ENCODE measurements at regions not wholly inside any gene's neighbourhood (a gene's known extent, or its start where the extent isn't known, plus 50 kb on each side); places are given as distances from the start of the nearest gene placed in this dataset.

DNA sequence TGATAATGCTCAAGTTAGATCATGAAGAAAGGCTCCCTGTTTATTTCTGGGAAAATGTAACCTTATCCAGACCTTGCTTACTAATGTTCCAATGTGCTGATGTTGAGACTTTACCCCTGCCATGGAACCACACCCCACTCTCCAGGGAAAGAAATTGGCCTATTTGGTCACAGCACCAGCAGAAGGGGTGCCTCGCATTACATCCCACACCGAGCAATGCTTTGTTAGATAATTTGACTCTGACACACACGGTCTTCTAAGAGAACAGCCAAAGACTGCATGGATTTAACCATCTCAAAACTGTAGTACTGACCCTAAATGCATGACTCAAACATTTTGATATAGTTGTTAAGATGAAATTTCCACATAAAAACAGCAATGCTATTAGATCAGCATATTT is 152.1 kb upstream of the CCDC150 start:
- no peaks in the 10 kb centered on the region for H3K4me1 ChIP-seq (ENCODE audit: insufficient read depth)
- H3K36me3 ChIP-seq (ENCODE audit: insufficient read depth), result no peaks in the 10 kb centered on the region
- 62% methylated on average over 3 of the region's 3 CpGs for WGBS
- no peak overlapping the region for H3K27ac ChIP-seq (ENCODE audit: low read depth)
- no peak for DNase-seq (ENCODE audit: extremely low spot score)
- H3K4me3 ChIP-seq (ENCODE audit: low read depth, low read length), result no peak overlapping the region

DNA sequence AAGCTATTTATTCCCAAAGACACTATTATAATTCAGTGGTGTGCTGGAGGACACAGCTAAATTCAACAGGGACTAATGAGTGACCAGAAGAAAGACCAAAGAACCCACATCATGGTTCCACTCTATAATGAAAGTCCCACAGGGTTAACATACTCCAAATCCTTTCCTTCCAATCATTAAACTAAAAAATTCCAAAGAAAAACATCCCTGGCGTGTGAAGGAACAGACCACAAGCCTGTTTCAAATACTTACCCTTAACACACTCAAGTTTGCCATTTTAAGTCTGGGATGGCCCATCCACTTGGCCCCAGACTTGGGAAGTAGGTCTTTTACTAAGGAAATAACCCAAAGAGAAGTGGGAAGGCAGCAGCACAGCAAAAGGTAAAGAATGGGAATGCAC is 150.1 kb upstream of the CCDC150 start:
- H3K27ac ChIP-seq (ENCODE audit: low read depth), result no peak overlapping the region
- no peaks in the 10 kb centered on the region for H3K36me3 ChIP-seq (ENCODE audit: insufficient read depth)
- no peak overlapping the region for H3K4me3 ChIP-seq (ENCODE audit: low read depth, low read length)
- 72% methylated on average over 1 of the region's 1 CpG for WGBS
- no peaks in the 10 kb centered on the region for H3K4me1 ChIP-seq (ENCODE audit: insufficient read depth)
- DNase-seq (ENCODE audit: extremely low spot score), result no peak

DNA sequence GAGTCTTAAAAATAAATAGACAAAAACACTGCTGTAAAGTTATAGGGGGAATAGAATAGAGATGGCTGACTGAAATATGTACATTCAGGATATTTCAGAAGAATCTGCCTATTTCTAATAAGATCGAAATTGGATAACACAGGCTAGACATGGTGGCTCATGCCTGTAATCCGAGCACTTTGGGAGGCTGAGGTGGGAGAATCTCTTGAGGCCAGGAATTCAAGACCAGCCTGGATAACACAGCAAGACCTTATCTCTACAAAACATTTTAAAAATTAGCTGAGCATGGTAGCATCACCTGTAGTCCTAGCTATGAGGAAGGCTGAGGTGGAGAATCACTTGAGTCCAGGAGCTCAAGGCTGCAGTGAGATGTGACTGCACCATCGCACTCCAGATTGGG is 146.6 kb upstream of the CCDC150 start:
- Histone ChIP-seq H3K4me3 (ENCODE audit: low read depth, low read length) (no peak overlapping the region), H3K4me1 (ENCODE audit: insufficient read depth) (no peaks in the 10 kb centered on the region), H3K36me3 (ENCODE audit: insufficient read depth) (no peaks in the 10 kb centered on the region), H3K27ac (ENCODE audit: low read depth) (no peak overlapping the region)
- no peak for DNase-seq (ENCODE audit: extremely low spot score)
- 96% methylated on average over 3 of the region's 3 CpGs for WGBS

DNA sequence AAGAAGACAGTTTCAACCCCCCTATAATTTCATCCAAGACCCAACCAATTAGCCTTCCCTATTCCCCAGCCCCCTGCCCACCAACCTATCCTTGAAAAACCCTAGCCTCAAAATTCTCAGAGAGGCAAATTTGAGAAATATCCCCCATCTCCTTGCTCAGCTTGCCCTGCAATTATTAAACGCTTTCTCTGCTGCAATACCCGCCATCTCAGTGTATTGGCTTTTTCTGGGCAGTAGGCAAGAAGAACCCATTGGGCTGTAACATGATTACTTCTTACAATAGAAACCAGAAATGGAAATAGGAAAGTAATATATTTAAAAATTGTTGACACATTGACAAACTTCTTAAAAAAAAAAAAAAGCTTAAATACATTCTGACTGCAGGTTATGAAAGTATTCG is 140.6 kb upstream of the CCDC150 start:
- Histone ChIP-seq H3K4me1 (ENCODE audit: insufficient read depth) (no peaks in the 10 kb centered on the region), H3K36me3 (ENCODE audit: insufficient read depth) (no peaks in the 10 kb centered on the region), H3K4me3 (ENCODE audit: low read depth, low read length) (no peak overlapping the region), H3K27ac (ENCODE audit: low read depth) (no peak overlapping the region)
- WGBS, result 77% methylated on average over 3 of the region's 3 CpGs
- no peak for DNase-seq (ENCODE audit: extremely low spot score)

DNA sequence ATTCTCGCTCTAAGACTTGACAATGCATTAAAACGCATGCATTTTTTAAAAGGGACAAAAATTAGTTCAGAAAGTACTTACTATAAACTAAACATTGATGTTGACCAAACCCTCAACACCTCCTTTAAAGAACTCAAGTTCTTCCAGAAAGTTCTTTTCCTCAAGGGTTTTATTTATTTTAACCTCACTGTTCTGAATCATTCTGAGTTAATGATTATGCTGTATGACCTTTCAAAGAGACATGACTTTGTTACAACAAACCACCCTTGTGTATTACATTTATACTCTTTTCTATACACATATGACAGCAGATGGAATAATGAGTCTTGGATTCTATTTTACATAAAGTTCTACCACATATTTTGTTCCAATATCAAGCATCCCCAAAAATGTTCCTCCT is 139.8 kb upstream of the CCDC150 start:
- no peak overlapping the region for H3K4me3 ChIP-seq (ENCODE audit: low read depth, low read length)
- 65% methylated on average over 2 of the region's 2 CpGs for WGBS

DNA sequence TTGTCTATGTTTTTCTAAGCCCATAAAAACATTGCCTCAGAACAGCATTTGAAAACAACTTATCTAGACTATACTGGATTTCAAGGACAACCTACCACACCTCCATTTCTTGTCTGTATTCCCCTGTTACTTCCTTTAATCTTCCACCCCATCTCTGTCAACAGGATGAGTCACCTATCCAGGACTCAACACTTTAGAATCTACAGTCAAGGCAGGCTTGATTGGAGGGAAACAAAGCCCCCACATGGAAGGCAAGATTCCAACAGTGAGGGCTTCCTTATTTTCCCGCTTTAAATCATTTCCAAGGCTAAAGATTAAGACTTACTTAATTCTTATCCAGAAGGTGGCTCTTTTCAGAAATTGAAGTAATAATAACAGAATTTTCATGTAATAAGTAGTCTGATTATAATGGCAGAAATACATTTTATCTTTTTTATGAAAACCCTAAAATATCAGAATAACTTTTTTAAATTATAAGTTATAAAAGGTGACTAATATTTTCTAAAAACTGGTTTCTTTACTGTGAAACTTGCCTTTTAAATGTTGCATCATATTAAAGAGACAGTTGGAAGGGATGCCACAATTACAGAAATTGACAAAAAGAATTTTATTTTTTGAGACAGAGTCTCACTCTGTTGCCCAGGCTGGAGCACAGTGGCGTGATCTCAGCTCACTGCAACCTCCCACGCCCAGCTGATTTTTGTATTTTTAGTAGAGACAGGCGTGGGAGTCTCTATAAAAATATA is 138.7 kb upstream of the CCDC150 start:
- no peaks in the 10 kb centered on the region for H3K36me3 ChIP-seq (ENCODE audit: insufficient read depth)
- no peaks in the 10 kb centered on the region for H3K4me1 ChIP-seq (ENCODE audit: insufficient read depth)
- no peak overlapping the region for H3K4me3 ChIP-seq (ENCODE audit: low read depth, low read length)
- no peak overlapping the region for H3K27ac ChIP-seq (ENCODE audit: low read depth)
- 91% methylated on average over 4 of the region's 4 CpGs for whole genome bisulfite sequencing
- DNase-seq (ENCODE audit: extremely low spot score), result no peak

More for the DNA sequence above, 139.8 kb upstream of the CCDC150 start:
- H3K36me3 ChIP-seq (ENCODE audit: insufficient read depth), result no peaks in the 10 kb centered on the region
- no peak for DNase-seq (ENCODE audit: extremely low spot score)
- no peak overlapping the region for H3K27ac ChIP-seq (ENCODE audit: low read depth)
- H3K4me1 ChIP-seq (ENCODE audit: insufficient read depth), result no peaks in the 10 kb centered on the region

DNA sequence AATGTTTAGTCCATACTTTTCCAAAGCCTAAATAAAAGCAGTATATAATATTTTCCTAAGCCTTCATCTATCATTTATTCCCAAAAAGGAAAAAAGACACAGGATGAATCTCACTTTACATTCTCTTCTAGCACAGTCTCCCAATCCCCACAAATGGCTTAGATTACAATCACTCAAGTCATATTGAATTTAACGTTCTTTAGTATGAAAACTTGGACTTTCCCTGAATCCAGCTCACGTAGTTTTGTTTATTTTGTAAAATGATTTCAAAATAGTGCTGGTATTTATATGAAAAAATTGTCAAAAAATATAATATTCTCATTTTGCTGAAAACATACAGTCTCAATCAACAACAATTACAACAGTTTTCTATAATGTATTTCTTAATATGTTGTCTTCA is 137.7 kb upstream of the CCDC150 start:
- H3K36me3 ChIP-seq (ENCODE audit: insufficient read depth), result no peaks in the 10 kb centered on the region
- H3K4me3 ChIP-seq (ENCODE audit: low read depth, low read length), result no peak overlapping the region
- H3K27ac ChIP-seq (ENCODE audit: low read depth), result no peak overlapping the region
- DNase-seq (ENCODE audit: extremely low spot score), result no peak
- 61% methylated on average over 2 of the region's 2 CpGs for WGBS
- no peaks in the 10 kb centered on the region for H3K4me1 ChIP-seq (ENCODE audit: insufficient read depth)

DNA sequence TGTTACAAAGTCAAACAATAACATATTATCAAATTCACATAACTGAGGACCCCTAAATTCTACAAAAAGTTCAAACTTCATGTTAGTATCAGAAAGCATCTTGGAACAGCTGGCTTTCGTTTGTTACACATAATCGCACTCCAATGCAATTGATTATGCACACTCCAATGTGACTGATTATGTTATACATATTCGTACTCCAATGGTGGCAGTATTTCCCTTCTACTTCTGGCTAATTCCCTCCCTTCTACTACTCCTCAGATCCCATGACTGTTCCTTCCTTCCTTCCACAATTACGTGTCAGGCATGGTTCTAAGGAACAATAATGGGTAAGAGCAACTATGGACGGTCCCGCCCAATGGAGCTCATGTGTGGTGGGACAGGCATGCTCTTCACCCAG is 137.1 kb upstream of the CCDC150 start:
- H3K4me1 ChIP-seq (ENCODE audit: insufficient read depth), result no peaks in the 10 kb centered on the region
- no peak for DNase-seq (ENCODE audit: extremely low spot score)
- no peak overlapping the region for H3K27ac ChIP-seq (ENCODE audit: low read depth)
- H3K36me3 ChIP-seq (ENCODE audit: insufficient read depth), result no peaks in the 10 kb centered on the region
- WGBS, result 90% methylated on average over 6 of the region's 6 CpGs
- no peak overlapping the region for H3K4me3 ChIP-seq (ENCODE audit: low read depth, low read length)

DNA sequence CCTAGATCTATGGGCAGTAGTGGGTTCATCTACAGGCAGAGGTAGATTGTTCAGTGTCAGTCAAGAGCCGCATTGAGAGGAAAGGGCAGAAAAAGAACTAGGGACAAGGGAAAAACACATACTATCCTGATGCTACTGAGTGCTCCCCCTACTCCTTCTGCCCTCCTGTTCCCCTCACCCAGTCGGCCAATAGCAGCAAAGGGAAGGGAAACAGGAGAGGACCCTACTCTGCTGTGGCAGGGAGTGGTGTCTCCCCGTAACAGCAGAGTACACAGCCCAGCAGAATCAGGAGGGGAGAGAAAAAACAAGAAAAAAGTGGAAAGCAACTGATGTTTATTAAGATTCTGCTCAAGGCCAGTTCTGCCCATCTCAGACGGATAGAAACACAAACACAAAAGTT is 136.1 kb upstream of the CCDC150 start:
- H3K36me3 ChIP-seq (ENCODE audit: insufficient read depth), result no peaks in the 10 kb centered on the region
- WGBS, result 85% methylated on average over 4 of the region's 4 CpGs
- no peaks in the 10 kb centered on the region for H3K4me1 ChIP-seq (ENCODE audit: insufficient read depth)
- DNase-seq (ENCODE audit: extremely low spot score), result no peak
- H3K27ac ChIP-seq (ENCODE audit: low read depth), result no peak overlapping the region
- H3K4me3 ChIP-seq (ENCODE audit: low read depth, low read length), result no peak overlapping the region

DNA sequence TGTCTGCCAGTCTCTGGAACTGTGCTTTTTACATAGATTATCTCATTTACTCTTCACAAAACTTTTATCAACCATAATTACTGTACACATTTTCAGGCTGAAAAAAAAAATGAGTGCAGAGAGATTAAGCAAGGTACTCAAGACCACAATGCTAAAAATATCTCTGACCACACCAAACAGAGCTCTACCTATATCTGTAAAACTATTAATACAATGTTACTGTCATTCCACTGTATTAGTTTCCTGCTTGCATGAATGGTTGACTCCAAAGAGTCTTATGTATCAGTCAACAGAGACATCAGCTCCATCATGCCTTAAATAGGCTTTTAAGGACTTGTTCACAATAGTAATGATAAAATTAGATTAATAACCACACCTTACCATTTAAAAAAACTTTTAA is 134.7 kb upstream of the CCDC150 start:
- Histone ChIP-seq H3K4me3 (ENCODE audit: low read depth, low read length) (no peak overlapping the region), H3K27ac (ENCODE audit: low read depth) (no peak overlapping the region), H3K36me3 (ENCODE audit: insufficient read depth) (no peaks in the 10 kb centered on the region), H3K4me1 (ENCODE audit: insufficient read depth) (no peaks in the 10 kb centered on the region)
- DNase-seq (ENCODE audit: extremely low spot score), result no peak

DNA sequence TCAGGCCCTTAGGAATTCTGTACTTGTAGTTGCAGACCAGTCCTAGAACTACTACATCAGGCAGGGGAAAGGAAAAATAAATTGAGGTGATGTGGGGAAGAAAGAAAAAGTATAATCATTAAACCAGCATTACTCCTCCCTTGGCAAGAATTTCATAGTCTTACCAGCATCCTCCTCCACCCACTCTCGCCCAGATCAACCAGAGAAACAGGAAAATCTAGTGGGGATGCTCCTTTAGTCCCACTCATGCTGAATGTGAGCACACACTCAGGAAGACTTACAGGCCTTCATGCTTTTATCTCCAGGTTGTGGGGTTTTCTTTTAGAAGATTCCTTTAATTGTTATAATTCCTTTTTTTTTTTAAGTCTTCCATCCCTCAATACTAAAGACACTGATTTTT is 129.3 kb upstream of the CCDC150 start:
- 86% methylated on average over 1 of the region's 1 CpG for WGBS
- Histone ChIP-seq H3K4me3 (ENCODE audit: low read depth, low read length) (no peak overlapping the region), H3K4me1 (ENCODE audit: insufficient read depth) (no peaks in the 10 kb centered on the region), H3K27ac (ENCODE audit: low read depth) (no peak overlapping the region), H3K36me3 (ENCODE audit: insufficient read depth) (no peaks in the 10 kb centered on the region)
- no peak for DNase-seq (ENCODE audit: extremely low spot score)

DNA sequence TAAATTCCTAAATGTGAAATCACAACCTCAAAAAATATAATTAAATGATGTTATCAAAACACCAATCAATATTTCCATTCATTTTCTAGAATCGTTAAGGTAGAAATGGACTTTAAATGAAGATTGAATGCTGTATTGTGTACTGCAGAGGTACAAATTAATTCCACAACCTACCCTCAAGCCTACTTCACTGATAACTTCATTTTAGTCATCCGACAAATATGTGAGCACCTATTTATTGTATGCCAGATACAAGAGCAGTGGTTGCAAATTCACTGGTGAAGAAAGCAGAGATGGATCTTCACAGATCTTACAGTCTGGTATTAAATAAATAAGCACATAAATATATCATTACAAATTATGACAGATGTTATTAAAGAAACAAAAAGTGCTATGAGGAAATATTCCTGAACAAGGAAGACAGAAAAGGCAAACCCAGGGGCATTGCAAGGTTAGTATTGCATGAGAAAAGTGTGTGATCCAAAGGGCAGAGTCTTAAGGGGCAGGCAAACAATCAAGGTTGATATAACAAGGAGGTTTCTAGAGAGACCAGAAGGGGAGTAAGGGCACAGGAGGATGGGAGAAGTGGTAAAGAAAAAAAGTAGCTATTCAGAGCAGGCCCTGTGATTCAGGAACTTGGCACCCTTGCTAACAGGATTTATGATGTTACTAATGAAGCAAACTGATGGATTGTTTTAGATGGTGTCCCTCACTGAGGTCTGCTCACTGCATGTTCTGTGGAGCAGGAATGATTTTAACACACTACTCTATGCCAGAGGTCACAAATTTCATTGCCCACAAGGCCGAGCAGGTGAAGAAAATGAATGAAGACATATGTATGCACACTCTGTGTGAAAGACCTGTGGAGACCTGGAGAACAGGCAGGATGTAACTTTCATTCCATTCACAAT is 128.0 kb upstream of the CCDC150 start:
- 84% methylated on average over 3 of the region's 3 CpGs for whole genome bisulfite sequencing
- DNase-seq (ENCODE audit: extremely low spot score), result no peak

DNA sequence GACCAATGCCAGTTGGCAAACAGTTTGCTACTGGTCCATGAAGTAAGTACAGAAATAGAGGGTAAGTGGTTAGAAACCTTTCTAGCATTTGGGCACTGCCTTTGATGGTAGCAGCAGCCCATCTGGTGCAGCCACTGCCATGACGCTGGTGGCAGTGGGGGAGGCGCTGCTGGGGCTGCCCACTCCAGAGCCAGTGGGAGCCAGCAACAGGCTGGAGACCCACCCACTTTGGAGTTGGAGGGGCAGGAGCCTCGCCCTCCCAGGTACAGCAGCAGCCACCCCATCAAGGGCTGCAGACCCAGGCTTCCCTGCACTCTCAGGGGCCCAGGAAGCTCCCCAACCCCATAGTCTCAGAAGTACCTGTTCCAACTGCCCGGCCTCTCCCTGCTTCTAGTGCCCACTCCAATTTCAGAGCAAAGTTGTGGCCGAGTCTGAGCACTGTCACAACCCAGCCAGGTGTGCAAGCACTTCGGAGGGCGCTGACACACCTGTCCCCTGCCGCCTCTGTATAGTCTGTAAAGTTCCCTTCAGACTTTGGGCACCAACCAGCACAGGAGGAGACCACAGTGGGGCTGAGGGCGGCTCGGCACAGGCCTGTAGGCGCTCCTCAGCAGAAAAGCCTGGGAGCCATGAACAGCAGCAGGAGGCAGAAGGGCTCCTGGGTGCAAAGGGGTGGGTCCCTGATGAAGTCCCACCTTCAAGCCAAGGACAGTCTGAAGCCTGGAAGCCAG is 125.6 kb upstream of the CCDC150 start:
- Histone ChIP-seq H3K36me3 (ENCODE audit: insufficient read depth) (no peaks in the 10 kb centered on the region), H3K4me3 (ENCODE audit: low read depth, low read length) (no peak overlapping the region), H3K27ac (ENCODE audit: low read depth) (no peak overlapping the region), H3K4me1 (ENCODE audit: insufficient read depth) (no peaks in the 10 kb centered on the region)
- 92% methylated on average over 11 of the region's 11 CpGs for WGBS
- no peak for DNase-seq (ENCODE audit: extremely low spot score)

More for the DNA sequence above, 128.0 kb upstream of the CCDC150 start:
- no peak overlapping the region for H3K27ac ChIP-seq (ENCODE audit: low read depth)
- H3K4me1 ChIP-seq (ENCODE audit: insufficient read depth), result no peaks in the 10 kb centered on the region
- no peak overlapping the region for H3K4me3 ChIP-seq (ENCODE audit: low read depth, low read length)
- H3K36me3 ChIP-seq (ENCODE audit: insufficient read depth), result no peaks in the 10 kb centered on the region

DNA sequence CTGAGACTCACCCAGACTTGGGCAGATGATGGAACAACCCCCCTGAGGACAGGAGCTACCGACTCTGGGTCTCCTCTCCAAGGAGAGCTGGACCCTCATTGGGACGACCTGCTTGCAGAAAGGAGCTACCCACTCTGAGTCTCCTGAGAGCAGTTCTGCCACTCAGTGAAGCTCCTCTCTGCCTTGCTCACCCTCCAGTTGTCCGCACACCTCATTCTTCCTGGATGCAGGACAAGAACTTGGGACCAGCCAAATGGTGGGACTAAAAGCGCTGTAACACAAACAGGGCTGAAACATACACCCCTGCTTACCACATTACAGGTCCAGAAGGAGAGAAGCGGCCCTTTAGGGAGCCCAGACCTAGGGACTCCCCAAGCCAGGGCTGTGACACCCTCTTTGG is 124.9 kb upstream of the CCDC150 start:
- H3K4me3 ChIP-seq (ENCODE audit: low read depth, low read length), result no peak overlapping the region
- no peaks in the 10 kb centered on the region for H3K36me3 ChIP-seq (ENCODE audit: insufficient read depth)
- WGBS, result 85% methylated on average over 5 of the region's 5 CpGs
- H3K27ac ChIP-seq (ENCODE audit: low read depth), result no peak overlapping the region
- no peaks in the 10 kb centered on the region for H3K4me1 ChIP-seq (ENCODE audit: insufficient read depth)
- DNase-seq (ENCODE audit: extremely low spot score), result no peak

Data from urinary bladder (tissue), 3 donors.